NCI-H510A (cell line): ENCODE measurements at regions not wholly inside any gene's neighbourhood (a gene's known extent, or its start where the extent isn't known, plus 50 kb on each side); places are given as distances from the start of the nearest gene placed in this dataset.

Experiments
- DNase-seq: peaks from one replicate; lab custom pipeline; 2025; lab: John Stamatoyannopoulos, UW

DNA sequence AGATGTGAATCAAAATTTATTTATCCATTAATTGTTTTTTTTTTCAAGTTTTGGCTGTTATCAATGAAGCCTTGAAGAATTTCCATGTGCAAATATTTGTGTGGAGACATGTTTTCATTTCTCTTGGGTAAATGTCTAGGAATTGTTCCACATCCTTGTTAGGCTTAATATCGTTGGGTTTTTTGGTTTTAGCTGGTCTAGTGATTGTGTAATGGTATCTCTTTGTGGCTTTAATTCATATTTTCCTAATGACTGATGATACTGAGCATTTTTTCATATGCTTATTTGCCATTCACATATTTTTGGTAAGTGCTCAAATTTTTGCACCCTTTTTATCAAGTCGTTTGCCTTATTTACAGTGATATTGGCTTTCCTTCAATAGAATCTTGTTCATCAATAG, 250.3 kb upstream of the EPHA4 start:
- DNase-seq: no peak

DNA sequence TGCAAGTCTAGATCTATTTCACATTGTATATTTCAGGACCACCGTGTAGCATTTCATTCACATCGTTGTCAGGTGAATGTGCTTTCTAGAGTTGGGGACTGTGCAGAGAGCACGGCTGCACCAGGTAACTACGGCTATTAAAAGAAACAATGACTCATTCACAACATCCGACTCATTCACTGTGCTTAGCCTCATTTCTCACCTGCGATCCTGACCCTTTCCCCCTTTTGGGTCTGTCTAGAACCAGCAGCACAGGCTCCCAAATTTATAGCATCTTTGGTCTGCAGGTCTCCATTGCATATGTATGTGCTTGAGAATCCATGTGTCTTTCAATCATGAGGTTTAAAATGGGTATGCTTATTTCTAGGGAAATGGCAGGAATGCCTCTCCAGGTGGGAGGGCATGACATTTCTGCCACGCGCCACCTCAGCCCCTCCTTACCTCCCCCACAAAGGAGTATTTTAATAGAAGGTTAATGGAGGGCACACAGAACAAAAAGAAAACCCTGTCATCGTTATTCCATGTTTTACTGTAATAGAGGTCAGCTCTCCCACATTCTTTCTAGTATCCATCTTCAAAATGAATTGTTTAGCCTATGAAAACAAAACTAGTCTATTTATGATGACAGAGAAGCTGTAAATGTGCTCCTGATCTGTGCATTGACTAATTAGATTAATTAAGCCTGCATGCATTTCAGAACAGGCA, 246.7 kb upstream of the EPHA4 start:
- DNase-seq: no peak

DNA sequence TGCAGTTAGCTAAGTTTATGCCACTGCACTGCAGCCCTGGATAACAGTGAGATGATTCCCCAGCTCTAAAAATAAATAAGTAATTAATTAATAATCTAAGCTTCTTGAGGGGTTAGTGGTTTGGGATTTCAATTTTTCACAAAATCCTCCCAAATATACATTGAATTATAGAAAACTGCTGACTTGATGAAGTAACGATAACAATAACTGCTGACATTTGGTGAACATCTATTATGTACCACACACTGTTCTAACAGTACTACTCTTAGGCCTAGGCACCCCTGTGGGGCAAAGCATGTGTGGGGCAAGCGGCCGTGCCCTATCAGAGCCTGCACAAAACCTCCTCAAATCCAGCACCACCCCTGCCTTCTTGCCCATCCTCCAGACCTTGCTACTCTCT, 245.8 kb upstream of the EPHA4 start:
- DNase-seq: no peak

DNA sequence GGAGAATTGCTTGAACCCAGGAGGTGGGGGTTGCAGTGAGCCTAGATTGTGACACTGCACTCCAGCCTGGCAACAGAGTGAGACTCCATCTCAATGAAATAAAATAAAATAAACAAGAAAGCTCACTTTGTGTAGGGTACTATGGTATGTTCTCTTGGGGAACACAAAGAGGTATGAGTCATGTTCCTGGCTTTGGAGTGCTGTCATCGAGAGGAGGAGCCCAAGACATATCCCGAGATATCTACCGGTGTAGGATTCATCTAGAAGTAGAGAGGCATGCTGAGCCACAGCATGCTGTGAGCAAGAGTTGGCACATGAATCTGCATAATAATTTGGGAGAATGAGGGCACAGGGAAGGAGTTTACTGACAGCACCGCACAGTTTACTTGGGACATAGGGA, 244.9 kb upstream of the EPHA4 start:
- DNase-seq: no peak

DNA sequence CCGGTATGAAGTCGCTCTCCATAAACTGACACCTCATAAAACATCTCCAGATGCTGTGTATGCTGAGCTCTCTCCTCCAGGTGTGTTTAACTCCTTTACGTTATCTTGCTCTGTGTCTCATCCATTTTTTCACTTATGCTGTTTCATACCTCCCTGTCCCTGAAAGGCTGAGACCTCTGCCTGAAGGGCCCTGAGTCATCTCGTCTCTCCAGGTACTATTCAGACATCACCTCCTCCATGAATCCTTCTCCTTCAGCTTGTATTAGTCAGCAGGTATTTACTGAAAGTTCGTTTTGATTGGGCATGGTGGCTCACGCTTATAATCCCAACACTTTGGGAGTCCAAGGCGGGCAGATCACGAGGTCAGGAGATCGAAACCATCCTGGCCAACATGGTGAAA, 244.5 kb upstream of the EPHA4 start:
- no peak for DNase-seq

DNA sequence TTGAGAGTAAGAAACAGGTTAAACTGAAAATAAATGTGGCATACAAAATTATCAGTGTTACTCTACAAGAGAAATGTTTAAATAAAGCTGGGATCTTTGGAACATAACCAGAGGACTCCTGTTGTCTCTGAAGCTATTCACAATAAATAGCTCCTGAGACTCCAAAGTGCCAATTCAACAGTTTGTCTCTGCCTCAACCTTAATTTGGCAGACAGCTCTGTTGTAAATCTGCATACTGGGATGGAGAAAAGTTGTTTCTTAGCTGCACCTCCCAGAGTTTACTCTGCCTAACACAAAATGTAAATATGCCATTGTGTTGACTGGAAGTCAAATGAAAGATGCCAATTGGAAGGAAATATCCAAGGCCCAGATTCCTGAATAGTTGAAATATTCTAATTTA, 238.5 kb upstream of the EPHA4 start:
- DNase-seq: no peak

DNA sequence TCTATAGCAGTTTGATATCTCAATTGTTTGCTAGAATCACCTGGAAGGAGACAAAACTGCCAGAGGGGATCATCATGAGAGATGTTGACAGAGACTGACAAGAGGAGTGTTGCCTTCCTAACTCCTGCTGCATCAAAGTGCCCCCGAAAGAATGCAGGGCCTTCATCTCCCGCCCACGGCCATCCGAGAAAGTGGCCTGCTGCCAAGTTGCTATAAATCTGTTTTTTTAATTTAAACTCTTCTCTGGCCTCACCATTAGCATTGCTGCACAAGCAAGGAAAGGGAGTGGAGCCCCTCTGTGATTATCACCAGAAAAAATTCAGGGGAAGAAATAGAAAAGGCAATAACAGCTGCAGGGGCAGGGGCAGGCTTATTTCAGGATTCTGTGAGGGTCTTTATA, 238.1 kb upstream of the EPHA4 start:
- DNase-seq: no peak

DNA sequence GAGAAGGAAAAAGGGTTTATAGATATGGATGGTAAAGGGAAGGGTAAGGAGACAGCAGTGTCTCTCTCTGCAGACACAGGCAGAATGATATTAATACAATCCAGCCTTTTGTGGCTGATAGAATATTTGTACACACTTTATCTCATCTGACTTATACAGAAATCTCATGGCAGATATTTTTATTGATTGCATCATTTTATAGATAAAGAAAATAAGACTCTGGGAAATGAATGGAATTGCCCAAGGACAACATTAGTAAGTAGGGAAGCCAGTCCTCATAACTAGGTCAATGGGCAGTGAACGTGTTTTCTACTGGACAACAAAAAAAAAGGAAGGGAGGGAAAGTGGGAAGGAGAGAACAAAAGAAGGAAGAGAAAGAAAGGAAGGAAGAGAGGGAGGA, 236.4 kb upstream of the EPHA4 start:
- DNase-seq: no peak

DNA sequence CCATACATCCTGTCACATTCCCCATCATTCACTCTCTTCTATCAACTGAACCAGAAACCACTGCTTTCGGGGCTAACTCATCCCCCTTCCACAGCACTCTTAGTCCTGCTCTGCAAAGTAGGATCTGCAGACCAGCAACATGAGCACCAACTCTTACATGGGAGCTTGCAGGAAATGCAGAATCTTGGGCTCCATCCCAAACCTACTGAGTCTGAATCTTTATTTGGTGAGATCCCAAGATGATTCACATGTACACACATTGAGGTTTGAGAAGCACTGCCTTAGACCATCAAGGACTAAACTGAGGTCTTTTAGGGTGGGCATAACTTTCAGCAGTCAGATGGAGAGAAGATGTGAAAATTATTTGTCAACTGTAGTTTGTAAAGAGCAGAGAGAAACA, 235.6 kb upstream of the EPHA4 start:
- no peak for DNase-seq

DNA sequence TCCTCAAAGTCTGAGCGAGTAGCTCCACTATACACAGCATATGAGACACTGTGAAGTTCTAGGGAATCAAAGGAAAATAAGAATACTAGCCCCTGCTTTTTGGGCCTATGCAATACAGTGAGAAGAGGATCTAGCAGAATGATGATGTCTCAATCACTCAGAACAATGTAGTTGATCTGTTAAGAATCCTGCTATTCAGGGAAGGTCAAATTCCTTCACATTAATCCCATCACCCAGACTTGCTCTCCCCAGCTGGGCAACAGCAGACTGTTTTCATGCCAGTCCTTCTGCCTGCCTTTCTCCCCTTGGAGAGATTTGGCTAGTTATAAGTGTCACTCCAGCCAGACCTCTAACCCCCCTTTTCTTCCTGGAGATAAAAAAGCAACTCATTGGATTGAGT, 230.0 kb upstream of the EPHA4 start:
- no peak for DNase-seq

DNA sequence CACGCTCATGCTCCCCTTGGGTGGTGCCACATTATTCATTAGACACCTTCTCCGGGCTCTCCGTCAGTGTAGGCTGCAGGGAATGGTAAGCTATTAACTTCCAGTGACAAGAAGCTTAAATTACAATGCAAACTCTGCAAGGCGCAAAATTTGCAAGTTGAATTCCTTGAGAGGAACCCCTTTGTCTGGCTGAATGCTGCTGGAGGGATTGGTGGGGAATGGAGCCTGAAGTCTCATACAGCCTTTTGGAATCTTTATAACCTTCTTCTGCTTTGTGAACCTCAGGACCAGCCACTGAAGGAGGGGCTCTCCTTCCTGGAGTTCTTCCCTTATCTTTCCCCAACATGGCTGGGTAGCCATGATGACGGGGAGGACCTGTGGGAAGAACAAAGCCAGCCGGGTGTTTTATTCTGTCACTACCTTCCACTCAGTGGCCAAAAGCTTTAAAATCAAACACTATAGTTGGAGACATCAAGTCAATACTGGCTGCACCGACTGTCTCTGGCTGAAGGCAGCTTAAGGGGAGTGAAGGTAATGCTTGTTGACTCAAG, 220.9 kb upstream of the EPHA4 start:
- no peak for DNase-seq

DNA sequence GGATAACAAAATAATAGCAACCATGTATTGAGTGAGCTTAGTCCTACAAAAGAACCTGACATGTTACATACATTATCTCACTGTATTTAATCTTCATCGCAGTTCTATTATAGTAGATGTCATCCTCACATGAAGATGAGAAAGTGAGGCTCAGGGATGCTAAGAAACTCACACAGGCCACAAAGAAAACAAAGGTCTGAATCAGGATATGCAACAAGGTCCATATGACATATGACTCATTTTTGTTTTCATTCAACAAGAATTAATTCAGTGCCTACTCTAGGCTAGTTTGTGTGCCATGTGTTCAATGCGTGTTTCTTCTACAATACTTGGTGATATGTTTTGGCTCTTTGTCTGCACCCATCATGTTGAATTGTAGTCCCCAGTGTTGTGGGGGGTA, 219.7 kb upstream of the EPHA4 start:
- DNase-seq: no peak

DNA sequence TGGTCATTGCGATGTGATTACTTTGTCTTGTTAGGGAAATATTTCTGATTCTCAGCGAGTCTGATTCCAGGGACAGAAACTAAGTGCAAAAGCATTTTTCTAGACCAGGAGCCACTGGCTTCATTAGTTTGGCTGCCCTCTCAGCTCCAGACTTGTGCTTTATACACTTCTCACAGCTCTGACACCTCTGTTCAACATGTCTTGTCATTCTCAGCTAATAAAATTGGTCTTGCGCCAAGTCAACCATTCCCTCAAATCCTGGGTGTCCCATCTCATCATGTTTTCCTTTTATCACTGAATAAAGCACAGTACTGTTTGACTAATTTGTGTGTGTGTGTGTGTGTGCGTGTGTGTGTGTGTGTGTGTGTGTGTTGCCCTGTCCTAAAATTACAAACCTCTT, 215.5 kb upstream of the EPHA4 start:
- no peak for DNase-seq

DNA sequence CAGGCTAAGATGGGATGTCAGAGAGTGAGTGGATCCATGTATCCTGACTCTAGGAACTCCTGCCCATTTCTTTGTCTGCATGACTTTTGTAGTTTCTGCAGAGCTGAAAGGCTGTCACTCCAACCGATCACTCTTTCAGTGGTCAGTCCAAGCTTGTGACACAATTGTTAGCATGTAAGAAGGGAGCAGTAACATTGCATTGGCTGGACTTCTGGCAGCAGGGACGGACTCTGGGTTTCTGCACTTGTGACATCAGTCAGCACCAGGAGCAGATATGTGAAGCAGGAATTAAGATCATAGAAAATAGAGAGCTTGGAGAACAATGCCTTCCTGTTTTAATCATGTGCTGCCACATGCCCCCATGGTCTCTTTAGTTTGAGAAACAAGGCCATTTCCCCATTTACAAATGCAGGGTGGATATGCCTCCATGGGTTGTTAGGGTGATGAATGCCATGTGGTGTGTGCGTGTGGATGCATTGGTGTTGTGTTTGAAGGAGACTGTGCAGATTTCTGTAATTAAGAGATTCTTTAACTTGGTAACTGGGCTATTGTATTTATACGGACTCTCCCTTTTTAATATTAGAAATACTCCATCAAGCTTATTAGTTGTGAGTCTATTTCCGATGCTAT, 214.3 kb upstream of the EPHA4 start:
- DNase-seq: no peak

DNA sequence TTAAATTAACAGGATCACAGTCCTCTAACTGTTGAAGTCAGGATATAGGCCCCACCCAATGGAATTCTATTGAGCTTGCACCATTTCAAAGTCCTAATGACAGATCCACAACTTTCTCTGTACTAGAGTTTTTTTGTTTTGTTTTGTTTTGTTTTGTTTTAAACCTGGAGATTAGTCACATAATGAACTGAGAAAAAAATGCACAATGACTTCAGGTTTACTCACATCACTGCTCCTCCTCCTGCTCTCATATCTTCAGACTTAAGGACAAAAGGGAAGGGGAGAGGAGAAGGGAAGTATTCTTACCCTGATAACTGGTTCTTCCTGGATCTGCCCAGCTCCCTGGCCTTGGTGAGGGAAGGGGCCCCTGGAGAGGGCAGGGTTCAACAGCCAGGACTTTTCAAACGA, 208.2 kb upstream of the EPHA4 start:
- no peak for DNase-seq

DNA sequence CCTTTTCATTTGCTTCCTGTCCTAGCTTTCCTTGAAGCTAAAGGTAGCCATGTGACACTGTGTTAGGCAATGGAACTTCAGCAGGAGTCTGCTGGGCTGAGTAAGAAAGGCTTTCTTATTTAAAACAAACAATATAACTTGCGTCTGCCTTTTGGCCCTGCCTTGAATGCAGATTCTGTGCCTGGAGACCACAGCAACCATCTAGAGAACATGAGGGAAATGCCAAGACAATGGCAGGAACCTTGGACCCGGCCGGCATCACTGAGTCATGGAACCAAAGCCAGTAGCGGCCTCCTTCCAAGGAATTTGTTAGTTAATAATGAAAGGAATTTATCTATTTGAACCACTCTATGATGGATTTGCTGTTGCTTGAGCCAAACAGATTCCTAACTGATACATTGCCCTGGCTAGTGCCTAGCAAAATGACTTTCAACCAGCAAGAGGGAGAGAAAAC, 207.5 kb upstream of the EPHA4 start:
- no peak for DNase-seq

DNA sequence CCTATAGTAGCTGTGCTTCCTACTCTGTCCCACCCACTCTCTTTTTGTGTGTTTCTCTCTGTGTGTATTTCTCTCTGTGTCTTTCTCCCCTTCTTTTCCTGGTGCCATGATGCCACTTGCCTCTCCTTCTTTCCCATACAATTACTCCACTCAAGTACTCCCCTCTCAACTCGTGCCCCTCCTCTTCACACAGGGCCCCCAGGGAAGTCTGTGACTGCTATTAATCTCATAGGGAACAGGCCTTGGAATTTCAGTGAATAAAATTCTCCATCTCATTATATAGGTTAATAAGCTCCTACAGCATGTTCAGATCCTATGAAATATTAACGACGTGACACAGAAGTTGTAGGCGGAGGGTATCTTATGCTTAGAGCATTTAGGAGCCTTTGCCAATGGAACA, 205.9 kb upstream of the EPHA4 start:
- DNase-seq: no peak

DNA sequence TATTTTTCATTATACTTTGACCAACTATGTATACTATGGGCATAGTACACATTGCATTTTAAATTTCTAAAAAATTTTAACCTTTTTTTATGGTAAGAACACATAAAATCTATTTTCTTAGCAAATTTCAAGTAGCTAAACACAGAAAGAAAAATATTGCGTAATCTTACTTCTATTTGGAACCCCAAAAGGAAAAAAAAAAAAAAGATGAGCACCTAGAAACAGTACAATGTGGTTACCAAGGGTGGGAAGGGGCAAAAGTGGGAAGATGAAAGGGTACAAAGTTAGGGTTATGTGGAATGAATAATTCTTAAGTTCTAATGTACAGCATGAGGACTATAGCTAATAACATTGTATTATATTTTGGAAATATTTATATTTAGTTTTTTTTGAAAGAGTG, 205.0 kb upstream of the EPHA4 start:
- DNase-seq: no peak

DNA sequence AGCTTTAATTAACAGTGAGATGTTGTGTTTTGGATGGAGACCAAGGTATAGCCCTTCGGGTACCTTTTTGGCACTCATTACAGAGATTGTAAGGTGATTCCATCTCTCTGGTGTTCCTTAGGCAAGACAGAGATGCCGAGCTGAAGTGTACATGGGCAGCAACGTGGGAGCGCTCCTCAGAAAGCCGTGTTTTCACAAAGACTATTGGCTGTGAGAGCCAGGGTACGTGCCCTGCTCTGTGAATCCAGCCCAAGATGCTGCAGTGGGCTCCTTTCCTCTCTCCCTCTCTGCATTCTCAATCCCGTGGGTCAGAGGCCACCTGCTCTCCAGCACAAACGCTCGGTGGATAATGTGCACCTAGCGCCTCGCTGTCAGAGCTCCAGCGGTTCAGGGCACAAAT, 203.0 kb upstream of the EPHA4 start:
- no peak for DNase-seq

DNA sequence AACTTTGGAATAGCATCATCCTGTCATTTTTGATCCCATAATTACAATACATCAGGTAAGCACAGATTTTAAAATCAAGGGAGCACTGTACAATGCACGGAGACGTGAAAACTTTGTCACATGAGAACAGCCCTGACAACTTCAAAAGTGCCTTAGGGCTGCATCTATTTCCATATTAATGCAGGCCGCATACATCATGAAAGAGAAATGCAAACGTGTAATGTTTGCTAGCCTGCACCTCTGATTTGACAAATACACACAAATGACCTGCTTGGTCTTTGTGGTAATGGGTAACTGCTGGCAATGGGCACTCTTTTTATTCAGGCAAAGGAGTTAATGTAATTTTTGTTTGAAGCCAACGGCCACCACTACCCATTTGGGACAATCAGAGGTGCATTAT, 202.0 kb upstream of the EPHA4 start:
- no peak for DNase-seq

DNA sequence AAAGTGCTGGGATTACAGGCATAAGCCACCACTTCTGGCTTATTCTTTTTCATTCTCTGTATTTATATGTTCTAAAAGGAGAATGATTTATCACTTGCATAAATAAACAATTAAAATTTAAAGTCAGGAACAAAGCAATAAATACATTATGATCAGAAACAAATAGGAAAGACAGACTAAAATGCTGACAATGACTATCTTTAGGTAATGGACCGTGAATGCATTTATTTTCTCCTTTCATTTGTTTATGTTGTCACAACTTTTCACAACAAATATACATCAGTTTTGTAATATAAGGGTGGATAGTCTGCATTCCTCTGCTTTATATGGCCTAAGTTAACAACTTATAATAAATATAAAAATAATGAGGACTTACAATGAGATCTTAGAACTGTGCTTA, 199.2 kb upstream of the EPHA4 start:
- DNase-seq: no peak

DNA sequence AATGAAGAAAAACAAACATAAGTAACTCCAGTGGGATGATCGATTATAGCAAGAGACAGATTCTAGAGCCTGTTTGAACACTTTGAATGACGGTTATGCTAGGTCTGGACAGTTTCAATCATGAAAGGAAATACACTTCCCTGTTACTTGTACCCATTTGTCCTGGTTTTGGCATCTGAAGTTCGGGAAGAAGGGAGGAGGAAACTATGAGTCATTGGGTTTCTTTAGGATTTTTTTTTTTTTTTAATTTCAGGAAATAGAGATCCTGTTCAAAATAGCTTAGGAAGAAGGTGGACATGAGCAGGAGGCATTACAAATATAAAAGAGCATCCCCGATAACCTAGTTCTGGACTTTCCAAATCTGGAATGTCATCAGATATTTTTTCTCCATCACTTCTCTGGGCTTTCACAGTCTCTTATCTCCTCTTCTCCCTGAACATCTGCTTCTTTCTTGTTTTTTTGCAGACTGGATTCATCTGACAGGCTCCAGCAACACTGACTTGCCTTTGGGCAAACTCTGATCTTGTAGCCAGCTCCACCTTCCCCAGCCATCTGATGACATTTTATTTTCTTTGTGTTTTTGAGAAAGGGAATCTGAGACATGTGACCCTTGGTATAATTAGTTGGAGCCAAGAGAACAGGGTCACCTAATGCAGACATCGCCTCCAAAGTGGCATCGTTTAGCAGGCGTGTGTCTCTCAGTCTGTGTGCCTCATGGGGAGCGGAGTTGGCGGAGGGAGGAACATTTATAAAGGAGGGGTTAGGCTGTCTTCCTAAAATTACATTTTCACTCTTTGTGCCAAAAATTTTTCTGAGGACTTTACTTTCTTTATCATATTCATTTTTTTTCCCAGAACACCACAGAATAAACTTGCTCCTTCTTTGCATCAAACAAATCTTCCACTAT, 195.3 kb upstream of the EPHA4 start:
- DNase-seq: no peak

DNA sequence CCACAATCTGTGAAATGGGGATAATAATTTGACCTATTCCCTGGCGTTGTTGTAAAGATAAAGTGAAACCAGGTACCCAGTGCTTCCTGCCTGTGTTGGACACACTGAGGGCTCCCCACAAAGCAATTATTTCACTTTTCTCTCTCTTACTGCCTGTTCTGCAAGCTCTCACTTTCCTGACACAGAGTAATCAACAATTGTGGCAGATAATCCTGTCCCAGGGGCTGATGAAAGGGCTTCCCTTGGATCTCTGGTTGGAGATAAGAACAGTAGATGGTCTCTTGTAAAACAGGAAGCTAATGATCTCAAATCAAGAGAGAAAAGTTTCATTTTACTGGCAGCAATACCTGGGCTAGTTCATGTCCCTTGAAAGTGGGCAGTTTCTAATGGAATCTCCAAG, 190.4 kb upstream of the EPHA4 start:
- DNase-seq: no peak
